ENCODE measurements at regions not wholly inside any gene's neighbourhood (a gene's known extent, or its start where the extent isn't known, plus 50 kb on each side); places are given as distances from the start of the nearest gene placed in this dataset.

DNA sequence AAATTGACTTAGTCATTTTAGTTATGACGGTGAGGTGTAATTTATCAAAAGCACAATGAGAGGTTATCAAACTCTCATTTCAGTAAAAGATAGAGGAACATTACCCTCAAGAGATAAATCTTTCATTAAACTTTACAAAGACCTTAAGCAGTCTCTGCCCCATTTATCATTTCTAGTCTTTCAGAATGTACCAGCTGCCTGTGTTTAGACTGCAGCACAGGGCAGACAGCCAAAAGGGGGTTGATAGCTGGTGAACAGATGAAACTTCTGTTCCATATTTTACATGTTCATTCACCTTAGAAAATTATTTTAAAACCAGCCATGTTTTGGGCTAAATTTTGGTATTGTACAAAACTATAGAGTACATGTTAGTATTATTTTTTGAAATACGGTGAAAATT is 514.6 kb upstream of the CNTN3 start:
- DNase-seq = no peak
- no peaks in the 10 kb centered on the region for H3K4me1 ChIP-seq (ENCODE audit: control insufficient read depth in 1 of 2, insufficient read depth in 2 of 2, low read depth in 1 of 2, low read length in 1 of 2)
- ChIA-PET POLR2A (no interaction called here), CTCF (no interaction called here)
- H3K27me3 ChIP-seq (ENCODE audit: insufficient read depth) = no peaks in the 10 kb centered on the region
- no peak overlapping the region for H2AFZ ChIP-seq (ENCODE audit: low read depth)
- H3K9me2 ChIP-seq = no peaks in the 10 kb centered on the region
- WGBS (ENCODE audit: low lambda C conversion rate) = 33% methylated on average over 2 of the region's 2 CpGs
- H3K9ac ChIP-seq = no peak overlapping the region
- H3F3A ChIP-seq (replicated peaks; ENCODE audit: insufficient read depth) = no peaks in the 10 kb centered on the region
- H4K20me1 ChIP-seq (ENCODE audit: insufficient read depth) = no peaks in the 10 kb centered on the region
- no peak overlapping the region for H3K27ac ChIP-seq (ENCODE audit: low read depth in 2 of 2, low read length in 1 of 2)
- H3K9me3 ChIP-seq = no peaks in the 10 kb centered on the region
- TF ChIP-seq, protein P1, sequence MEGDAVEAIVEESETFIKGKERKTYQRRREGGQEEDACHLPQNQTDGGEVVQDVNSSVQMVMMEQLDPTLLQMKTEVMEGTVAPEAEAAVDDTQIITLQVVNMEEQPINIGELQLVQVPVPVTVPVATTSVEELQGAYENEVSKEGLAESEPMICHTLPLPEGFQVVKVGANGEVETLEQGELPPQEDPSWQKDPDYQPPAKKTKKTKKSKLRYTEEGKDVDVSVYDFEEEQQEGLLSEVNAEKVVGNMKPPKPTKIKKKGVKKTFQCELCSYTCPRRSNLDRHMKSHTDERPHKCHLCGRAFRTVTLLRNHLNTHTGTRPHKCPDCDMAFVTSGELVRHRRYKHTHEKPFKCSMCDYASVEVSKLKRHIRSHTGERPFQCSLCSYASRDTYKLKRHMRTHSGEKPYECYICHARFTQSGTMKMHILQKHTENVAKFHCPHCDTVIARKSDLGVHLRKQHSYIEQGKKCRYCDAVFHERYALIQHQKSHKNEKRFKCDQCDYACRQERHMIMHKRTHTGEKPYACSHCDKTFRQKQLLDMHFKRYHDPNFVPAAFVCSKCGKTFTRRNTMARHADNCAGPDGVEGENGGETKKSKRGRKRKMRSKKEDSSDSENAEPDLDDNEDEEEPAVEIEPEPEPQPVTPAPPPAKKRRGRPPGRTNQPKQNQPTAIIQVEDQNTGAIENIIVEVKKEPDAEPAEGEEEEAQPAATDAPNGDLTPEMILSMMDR (IDR thresholded peaks at IDR 0.05) = no peak
- no peak for TF ChIP-seq GATA2 (CRISPR knock-in tag; IDR thresholded peaks at IDR 0.05)
- TF ChIP-seq EZH2phosphoT487 (IDR thresholded peaks at IDR 0.05; ENCODE audit: borderline replicate concordance, low read depth) = no peak
- no peak for TF ChIP-seq TAF1 (IDR thresholded peaks at IDR 0.05; ENCODE audit: borderline replicate concordance, low read depth, low read length)
- no peak for TF ChIP-seq TEAD4 (IDR thresholded peaks at IDR 0.05; ENCODE audit: borderline replicate concordance, insufficient read depth)
- no peak for TF ChIP-seq FOSL2 (IDR thresholded peaks at IDR 0.05; ENCODE audit: borderline replicate concordance, low read depth)
- no peak for TF ChIP-seq POLR2AphosphoS5 (IDR thresholded peaks at IDR 0.05; ENCODE audit: low read depth, low read length)
- TF ChIP-seq MXI1 (IDR thresholded peaks at IDR 0.05; ENCODE audit: low read depth, low read length) = no peak
- TF ChIP-seq, protein P2, sequence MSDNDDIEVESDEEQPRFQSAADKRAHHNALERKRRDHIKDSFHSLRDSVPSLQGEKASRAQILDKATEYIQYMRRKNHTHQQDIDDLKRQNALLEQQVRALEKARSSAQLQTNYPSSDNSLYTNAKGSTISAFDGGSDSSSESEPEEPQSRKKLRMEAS (IDR thresholded peaks at IDR 0.05; ENCODE audit: low read depth) = no peak
- TF ChIP-seq NFIC (IDR thresholded peaks at IDR 0.05; ENCODE audit: borderline replicate concordance) = no peak
- TF ChIP-seq, protein P3, sequence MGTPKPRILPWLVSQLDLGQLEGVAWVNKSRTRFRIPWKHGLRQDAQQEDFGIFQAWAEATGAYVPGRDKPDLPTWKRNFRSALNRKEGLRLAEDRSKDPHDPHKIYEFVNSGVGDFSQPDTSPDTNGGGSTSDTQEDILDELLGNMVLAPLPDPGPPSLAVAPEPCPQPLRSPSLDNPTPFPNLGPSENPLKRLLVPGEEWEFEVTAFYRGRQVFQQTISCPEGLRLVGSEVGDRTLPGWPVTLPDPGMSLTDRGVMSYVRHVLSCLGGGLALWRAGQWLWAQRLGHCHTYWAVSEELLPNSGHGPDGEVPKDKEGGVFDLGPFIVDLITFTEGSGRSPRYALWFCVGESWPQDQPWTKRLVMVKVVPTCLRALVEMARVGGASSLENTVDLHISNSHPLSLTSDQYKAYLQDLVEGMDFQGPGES (IDR thresholded peaks at IDR 0.05; ENCODE audit: low read depth, low read length) = no peak
- TF ChIP-seq RFX5 (IDR thresholded peaks at IDR 0.05; ENCODE audit: low read length) = no peak
- H3K4me2 ChIP-seq = no peak overlapping the region
- H3K4me3 ChIP-seq (ENCODE audit: low read depth in 2 of 2, low read length in 1 of 2) = no peak overlapping the region
- H3K36me3 ChIP-seq (replicated peaks in 1 of 2; ENCODE audit: control insufficient read depth in 1 of 2, insufficient read depth in 2 of 2, low read length in 1 of 2) = no peaks in the 10 kb centered on the region
- H3K79me2 ChIP-seq (ENCODE audit: insufficient read depth) = no peaks in the 10 kb centered on the region

DNA sequence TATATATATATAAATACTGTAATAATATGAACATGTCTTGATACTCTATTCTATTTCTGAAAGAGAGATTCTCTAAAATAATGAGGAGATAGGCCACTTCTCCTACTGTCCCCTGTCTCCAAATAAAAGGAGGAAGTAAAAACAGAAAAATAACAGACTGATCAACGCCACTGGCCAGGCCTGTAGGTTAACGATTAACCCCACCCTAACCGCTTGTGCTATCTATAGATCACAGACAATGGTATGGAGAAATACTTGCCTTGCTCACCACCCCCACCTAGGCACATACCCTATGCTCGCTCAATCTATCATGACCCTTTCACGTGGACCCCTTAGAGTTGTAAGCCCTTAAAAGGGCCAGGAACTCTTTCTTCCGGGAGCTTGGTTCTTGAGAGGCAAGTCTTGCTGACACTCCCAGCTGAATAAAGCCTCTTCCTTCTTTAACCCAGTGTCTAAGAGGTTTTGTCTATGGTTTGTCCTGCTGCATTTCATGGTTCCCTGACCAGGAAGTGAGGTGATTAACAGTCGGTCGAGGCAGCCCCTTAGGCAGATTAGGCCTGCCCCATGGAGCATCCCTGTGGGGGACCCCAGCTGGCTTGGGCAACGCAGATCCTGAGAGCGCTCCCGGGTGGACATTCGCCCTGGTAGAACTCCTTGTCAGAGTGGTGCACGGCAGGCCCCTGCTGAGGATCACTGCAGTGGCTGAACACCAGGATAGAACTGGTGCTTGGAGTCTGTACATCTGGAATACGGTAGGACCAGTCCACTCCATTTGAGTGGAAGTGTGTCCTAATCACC is 521.8 kb upstream of the CNTN3 start:
- Histone ChIP-seq H2AFZ (ENCODE audit: low read depth) (no peak overlapping the region), H4K20me1 (ENCODE audit: insufficient read depth) (no peaks in the 10 kb centered on the region), H3K4me3 (ENCODE audit: low read depth in 2 of 2, low read length in 1 of 2) (no peak overlapping the region), H3F3A (replicated peaks; ENCODE audit: insufficient read depth) (no peaks in the 10 kb centered on the region), H3K9ac (no peak overlapping the region), H3K4me1 (ENCODE audit: control insufficient read depth in 1 of 2, insufficient read depth in 2 of 2, low read depth in 1 of 2, low read length in 1 of 2) (no peaks in the 10 kb centered on the region), H3K27me3 (ENCODE audit: insufficient read depth) (no peaks in the 10 kb centered on the region), H3K79me2 (ENCODE audit: insufficient read depth) (no peaks in the 10 kb centered on the region), H3K27ac (ENCODE audit: low read depth in 2 of 2, low read length in 1 of 2) (no peak overlapping the region), H3K9me2 (no peaks in the 10 kb centered on the region), H3K4me2 (0 out of 2 replicates have a peak overlapping the region, but pooled peaks have one; percentile 7), H3K36me3 (replicated peaks in 1 of 2; ENCODE audit: control insufficient read depth in 1 of 2, insufficient read depth in 2 of 2, low read length in 1 of 2) (no peaks in the 10 kb centered on the region), H3K9me3 (no peaks in the 10 kb centered on the region)
- CTCF ChIA-PET = no interaction called here
- TF ChIP-seq, protein P1 (IDR thresholded peaks at IDR 0.05) = no peak
- no peak for DNase-seq
- 51% methylated on average over 14 of the region's 14 CpGs for WGBS (ENCODE audit: low lambda C conversion rate)
- POLR2A ChIA-PET = no interaction called here
